Urinary bladder (tissue), 3 donors: ENCODE measurements at regions not wholly inside any gene's neighbourhood (a gene's known extent, or its start where the extent isn't known, plus 50 kb on each side); places are given as distances from the start of the nearest gene placed in this dataset.

ENCODE experiments used
- DNase-seq: peaks from one replicate; pipeline ENCODE4 v3.0.0-alpha.2; 2015; ENCODE audit errors: extremely low spot score
- H3K27ac ChIP-seq: one replicate; pipeline ENCODE4 v1.5.1; 2013; ENCODE audit warnings: low read depth, mild to moderate bottlenecking, moderate library complexity
- H3K36me3 ChIP-seq: one replicate; pipeline ENCODE4 v1.6.1; 2013; ENCODE audit warnings: mild to moderate bottlenecking, moderate library complexity; ENCODE audit not compliant: insufficient read depth
- H3K4me1 ChIP-seq: one replicate; pipeline ENCODE4 v1.6.1; 2013; ENCODE audit warnings: mild to moderate bottlenecking, moderate library complexity; ENCODE audit not compliant: insufficient read depth
- H3K4me3 ChIP-seq: one replicate; pipeline ENCODE4 v1.5.1; 2013; ENCODE audit warnings: low read depth, low read length
- WGBS: extraction: QIAGEN DNeasy Blood & Tissue Kit; methylation state at CpG from one replicate; pipeline ENCODE4 v1.1.7; 2013; 5-methylcytosine and 5-hydroxymethylcytosine counted together
- donor health status: healthy with polysubstance abuse.
- donor health status: healthy.

DNA sequence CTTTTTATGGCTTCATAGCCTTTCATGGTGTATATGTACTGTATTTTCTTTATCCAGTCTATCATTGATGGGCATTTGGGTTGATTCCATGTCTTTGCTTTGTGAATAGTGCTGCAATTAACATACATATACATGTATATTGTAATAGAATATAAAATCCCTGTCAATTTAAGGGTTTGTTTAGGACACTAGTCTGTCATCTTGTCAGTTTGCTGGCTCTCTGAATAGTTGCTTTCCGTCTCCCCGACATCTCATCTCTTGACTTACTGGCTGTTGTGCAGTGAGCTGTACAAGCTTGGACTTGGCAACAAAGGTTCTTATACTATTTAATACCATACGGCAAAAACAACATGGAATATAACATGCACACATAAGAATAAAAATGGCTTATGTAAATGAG is 1487.5 kb downstream of the LRRC4C start:
- Histone ChIP-seq H3K27ac (no peak overlapping the region), H3K4me3 (no peak overlapping the region), H3K36me3 (no peaks in the 10 kb centered on the region), H3K4me1 (no peaks in the 10 kb centered on the region)
- no peak for DNase-seq
- 71% methylated on average over 3 of the region's 3 CpGs for WGBS

DNA sequence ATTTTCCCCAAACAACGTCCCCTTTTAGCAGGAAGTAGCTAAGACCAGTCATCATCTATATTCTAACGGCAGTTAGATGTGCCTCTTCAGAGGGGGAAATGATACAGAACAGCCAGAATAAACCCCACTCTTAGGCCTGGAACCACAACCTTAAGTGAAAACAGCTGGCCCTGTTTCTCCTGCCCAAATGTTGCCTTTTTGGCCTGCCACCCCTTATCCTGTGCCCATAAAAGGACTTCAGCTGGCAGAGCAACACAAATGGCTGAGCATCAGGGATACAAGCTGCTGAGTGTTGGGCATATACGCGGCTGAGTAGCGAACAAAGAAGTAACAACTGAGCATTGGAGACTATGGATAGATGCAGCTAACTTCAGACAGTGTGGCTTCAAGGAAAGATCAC is 1491.4 kb downstream of the LRRC4C start:
- 68% methylated on average over 5 of the region's 5 CpGs for WGBS
- H3K36me3 ChIP-seq: no peaks in the 10 kb centered on the region
- no peaks in the 10 kb centered on the region for H3K4me1 ChIP-seq
- DNase-seq: no peak
- H3K27ac ChIP-seq: no peak overlapping the region
- H3K4me3 ChIP-seq: no peak overlapping the region

DNA sequence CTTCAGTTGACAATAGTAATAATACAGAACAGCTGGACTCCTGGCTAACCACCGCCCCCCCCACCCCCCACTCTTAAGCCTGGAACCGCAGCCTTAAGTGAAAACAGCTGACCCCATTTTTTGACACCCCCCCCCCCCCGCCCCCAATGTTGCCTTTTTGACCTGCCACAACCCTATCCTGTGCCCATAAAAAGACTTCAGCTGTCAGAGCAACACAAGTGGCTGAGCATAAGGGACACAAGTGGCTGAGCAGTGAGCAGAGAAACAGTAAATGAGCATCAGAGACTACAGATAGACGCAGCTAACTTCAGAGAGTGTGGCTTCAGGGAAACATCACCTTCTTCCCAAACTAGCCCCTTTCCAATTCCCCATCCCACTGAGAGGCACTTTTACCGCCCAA is 1493.8 kb downstream of the LRRC4C start:
- 57% methylated on average over 5 of the region's 5 CpGs for WGBS
- DNase-seq: no peak
- H3K36me3 ChIP-seq: no peaks in the 10 kb centered on the region
- H3K4me1 ChIP-seq: no peaks in the 10 kb centered on the region
- H3K27ac ChIP-seq: no peak overlapping the region
- H3K4me3 ChIP-seq: no peak overlapping the region

DNA sequence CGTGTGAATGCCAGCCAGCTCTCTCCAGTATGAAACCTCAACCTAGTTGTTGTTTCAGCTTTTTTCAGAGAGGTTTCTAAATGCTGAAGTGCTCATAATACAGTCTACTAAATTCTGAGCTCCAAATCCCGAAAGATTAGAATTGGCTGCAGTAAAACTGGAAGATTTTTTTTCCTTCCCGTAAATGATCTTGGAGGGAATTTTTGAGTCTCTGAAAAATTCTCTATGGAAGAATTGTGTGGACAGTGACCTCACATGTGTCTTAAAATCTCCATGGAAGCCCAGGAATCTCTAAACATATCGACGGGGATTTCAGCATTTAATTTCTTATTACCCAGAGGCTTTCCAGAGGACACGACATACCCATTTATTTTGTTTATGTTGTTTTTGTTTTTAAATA is 1499.2 kb downstream of the LRRC4C start:
- DNase-seq: no peak
- no peaks in the 10 kb centered on the region for H3K4me1 ChIP-seq
- no peak overlapping the region for H3K27ac ChIP-seq
- no peaks in the 10 kb centered on the region for H3K36me3 ChIP-seq
- WGBS: 37% methylated on average over 6 of the region's 6 CpGs
- H3K4me3 ChIP-seq: no peak overlapping the region

DNA sequence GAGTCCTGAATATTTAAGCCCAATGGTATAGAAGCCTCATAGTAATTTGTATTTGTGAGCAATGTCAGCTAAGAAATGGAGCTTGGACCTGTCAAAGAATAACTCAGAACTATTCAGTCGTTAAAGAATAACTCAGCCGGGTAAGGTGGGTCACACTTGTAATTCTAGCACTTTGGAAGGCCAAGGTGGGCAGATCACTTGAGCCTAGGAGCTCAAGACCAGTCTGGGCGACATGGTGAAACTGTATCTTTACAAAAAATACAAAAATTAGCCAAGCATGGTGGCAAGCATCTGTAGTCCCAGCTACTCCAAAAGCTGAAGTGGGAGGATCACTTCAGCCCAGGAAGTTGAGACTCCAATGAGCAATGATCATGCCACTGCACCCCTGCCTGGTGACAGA is 1526.5 kb downstream of the LRRC4C start:
- Histone ChIP-seq H3K4me1 (no peaks in the 10 kb centered on the region), H3K4me3 (no peak overlapping the region), H3K36me3 (no peaks in the 10 kb centered on the region), H3K27ac (no peak overlapping the region)
- DNase-seq: no peak
- 89% methylated on average over 3 of the region's 3 CpGs for WGBS

DNA sequence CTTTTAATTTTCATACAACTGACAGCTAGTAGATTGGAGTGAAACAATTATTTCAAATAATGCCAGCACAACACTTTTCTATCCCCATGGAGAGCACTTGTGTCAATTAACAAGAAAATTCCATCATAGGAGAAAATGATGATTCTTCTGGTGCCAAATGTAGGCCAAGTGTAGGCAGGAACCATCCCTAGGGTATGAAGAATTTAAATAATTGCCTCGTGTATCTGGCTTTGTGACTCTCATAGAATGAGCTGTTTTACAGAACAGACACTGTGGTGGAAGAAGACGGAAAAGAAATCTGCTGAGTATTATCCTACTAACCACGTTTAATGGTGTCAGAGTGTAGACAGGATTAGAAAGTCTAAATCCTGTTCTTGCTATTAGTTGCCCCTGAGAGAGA is 1542.2 kb downstream of the LRRC4C start:
- no peak overlapping the region for H3K27ac ChIP-seq
- DNase-seq: no peak
- 69% methylated on average over 3 of the region's 3 CpGs for WGBS

DNA sequence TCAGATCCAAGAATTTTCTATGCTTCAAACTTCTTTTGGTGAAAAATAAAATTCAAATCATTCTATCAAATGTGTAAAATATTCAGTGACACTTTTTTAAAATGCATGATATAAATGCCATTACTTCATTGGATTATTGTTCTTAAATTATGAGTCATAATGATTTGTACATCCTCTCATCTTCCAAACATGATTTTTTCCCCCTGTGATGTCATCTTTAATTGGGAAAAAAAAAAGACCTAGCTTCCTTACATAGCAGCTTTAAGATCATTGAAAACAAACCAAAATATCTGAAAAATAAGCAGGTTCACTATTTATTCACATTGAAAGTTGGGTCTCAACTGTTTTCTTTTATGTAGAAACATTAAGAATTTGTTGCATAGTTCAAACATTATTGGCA is 1549.4 kb downstream of the LRRC4C start:
- DNase-seq: no peak

More for the DNA sequence above, 1542.2 kb downstream of the LRRC4C start:
- Histone ChIP-seq H3K36me3 (no peaks in the 10 kb centered on the region), H3K4me1 (no peaks in the 10 kb centered on the region), H3K4me3 (no peak overlapping the region)

DNA sequence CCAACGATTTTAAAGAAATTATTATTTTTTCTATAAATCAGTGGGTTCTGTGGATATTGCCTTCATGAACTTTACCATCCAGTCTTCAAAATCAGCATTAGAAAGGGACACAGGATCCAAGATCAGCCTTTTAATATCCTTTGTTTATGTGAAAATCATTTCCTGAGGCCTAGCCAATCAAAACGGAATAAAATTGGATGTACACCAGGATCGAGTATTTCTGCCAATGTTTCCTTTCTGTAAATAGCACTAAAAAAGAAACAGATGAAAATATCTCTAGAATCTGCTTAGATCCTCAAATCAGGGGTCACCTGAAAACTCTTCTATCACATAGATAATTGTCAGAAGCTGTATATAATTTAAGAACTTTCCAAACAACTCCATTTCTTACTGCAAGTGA is 1598.5 kb downstream of the LRRC4C start:
- H3K27ac ChIP-seq: no peak overlapping the region
- WGBS: 33% methylated on average over 3 of the region's 3 CpGs
- H3K4me1 ChIP-seq: no peaks in the 10 kb centered on the region
- H3K4me3 ChIP-seq: no peak overlapping the region
- H3K36me3 ChIP-seq: no peaks in the 10 kb centered on the region
- no peak for DNase-seq

More for the DNA sequence above, 1549.4 kb downstream of the LRRC4C start:
- no peak overlapping the region for H3K27ac ChIP-seq
- H3K4me1 ChIP-seq: no peaks in the 10 kb centered on the region
- H3K36me3 ChIP-seq: no peaks in the 10 kb centered on the region
- no peak overlapping the region for H3K4me3 ChIP-seq

DNA sequence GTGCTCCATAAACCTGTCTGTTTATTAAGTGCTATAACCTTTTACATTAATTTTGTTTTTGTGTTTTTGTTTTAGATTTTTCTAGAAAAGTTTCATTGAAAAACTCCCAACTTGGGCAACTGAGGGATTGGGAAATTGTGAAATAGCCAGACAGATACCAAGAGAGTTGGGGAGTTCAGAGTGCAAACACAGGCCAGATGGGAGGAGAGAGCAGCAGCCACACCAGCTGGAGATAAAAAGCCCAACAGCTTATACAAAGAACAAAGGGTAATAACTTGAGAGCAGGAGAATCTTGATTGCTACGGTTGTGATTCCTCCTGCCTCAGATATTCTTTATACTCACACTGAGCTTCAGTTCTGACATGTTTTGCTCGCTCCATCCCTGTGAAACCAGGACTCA is 1642.2 kb downstream of the LRRC4C start:
- 20% methylated on average over 2 of the region's 2 CpGs for WGBS
- H3K4me1 ChIP-seq: no peaks in the 10 kb centered on the region
- no peak overlapping the region for H3K27ac ChIP-seq
- H3K4me3 ChIP-seq: no peak overlapping the region
- DNase-seq: no peak
- no peaks in the 10 kb centered on the region for H3K36me3 ChIP-seq

DNA sequence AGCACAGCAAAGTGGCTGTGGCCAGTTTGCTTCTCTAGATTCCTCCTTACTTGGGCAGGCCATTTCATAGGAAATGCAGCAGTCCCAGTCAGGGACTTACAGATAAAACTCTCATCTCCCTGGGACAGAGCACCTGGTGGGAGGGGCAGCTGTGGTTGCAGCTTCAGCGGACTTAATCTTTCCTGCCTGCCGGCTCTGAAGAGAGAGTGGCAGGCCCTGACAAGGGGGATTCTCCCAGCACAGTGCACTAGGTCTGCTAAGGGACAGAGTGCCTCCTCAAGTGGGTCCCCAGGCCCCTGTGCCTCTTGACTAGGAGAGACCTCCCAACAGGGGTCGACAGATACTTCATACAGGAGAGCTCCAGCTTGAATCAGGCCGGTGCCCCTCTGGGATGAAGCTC is 1649.1 kb downstream of the LRRC4C start:
- Histone ChIP-seq H3K4me3 (no peak overlapping the region), H3K27ac (no peak overlapping the region), H3K36me3 (no peaks in the 10 kb centered on the region), H3K4me1 (no peaks in the 10 kb centered on the region)
- WGBS: 61% methylated on average over 4 of the region's 4 CpGs
- no peak for DNase-seq

DNA sequence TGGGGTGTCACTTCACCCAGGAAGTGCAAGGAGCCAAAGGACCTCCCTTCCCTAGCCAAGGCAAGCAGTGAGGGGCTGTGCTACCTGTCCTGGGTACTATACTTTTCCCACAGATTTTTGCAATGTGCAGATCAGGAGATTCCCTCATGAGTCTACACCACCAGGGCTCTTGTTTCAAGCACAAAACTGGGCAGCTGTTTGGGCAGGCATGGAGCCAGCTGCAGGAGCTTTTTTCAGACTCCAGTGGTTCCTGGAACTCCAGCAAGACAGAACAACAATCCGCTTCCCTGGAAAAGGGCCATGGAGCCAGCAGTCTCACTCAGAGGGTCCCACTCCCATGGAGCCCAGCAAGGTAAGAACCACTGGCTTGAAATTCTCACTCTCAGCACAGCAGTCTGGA is 1649.6 kb downstream of the LRRC4C start:
- no peak overlapping the region for H3K4me3 ChIP-seq
- no peak for DNase-seq
- H3K36me3 ChIP-seq: no peaks in the 10 kb centered on the region
- H3K4me1 ChIP-seq: no peaks in the 10 kb centered on the region
- 76% methylated on average over 1 of the region's 1 CpG for WGBS
- no peak overlapping the region for H3K27ac ChIP-seq

DNA sequence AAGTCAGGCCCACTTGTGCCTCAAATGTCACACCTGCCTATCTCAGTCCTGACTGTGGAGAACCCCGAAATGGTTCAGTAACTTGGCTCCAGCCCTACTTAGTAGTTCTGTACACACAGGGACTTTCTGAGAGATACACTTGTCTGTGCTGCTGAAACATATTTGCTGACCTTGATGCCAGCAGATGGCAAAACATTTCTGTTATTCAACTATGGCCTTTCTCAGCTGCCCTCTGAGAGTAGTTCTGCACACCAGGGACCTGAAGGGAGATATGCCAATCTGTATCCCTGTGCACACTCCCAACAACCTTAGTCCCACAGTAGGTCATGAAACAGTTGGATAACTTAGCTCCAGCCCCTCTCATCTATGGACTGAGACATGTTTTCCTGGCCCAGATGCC is 1651.5 kb downstream of the LRRC4C start:
- no peak overlapping the region for H3K27ac ChIP-seq
- no peak for DNase-seq
- H3K36me3 ChIP-seq: no peaks in the 10 kb centered on the region
- H3K4me3 ChIP-seq: no peak overlapping the region
- no peaks in the 10 kb centered on the region for H3K4me1 ChIP-seq
- 65% methylated on average over 1 of the region's 1 CpG for WGBS

DNA sequence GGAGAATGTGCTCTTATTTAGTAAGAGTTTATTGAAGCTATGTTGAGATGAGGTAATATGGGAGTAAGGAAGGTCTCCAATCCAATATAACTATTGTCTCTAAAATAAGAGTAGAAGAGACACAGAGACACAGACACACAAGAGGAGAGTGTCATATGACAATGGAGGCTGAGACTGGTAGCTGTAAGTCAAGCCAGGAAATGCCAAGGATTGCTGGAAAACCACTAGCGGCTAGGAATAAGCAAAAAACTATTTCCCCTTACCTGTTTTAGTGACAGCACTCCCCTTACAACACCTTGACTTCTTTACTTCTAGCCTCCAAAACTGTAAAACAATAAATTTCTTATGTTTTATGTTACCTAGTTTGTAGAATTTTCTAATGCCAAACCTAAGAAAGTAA is 1652.8 kb downstream of the LRRC4C start:
- no peak overlapping the region for H3K4me3 ChIP-seq
- no peaks in the 10 kb centered on the region for H3K4me1 ChIP-seq
- H3K36me3 ChIP-seq: no peaks in the 10 kb centered on the region
- H3K27ac ChIP-seq: no peak overlapping the region
- WGBS: 74% methylated on average over 1 of the region's 1 CpG
- DNase-seq: no peak

DNA sequence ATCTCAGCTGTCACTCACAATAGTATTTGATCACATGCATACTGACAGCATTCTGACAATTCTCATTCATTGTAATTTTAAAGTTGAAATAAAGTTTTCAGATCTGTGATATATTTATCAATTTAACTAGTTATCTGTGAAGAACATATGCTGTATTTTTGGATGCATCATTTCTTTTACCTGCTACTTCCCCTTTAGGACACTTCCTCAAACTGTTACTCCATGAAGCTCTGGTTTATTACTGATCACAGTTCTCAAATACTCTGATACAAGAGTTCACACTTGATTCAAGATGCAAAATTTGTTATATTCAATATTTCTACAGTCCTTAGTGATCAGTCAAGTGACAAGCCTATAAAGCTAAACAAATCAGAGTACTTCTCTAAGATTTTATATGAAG is 1655.2 kb downstream of the LRRC4C start:
- H3K4me1 ChIP-seq: no peaks in the 10 kb centered on the region
- DNase-seq: no peak
- no peak overlapping the region for H3K27ac ChIP-seq
- no peaks in the 10 kb centered on the region for H3K36me3 ChIP-seq
- H3K4me3 ChIP-seq: no peak overlapping the region

DNA sequence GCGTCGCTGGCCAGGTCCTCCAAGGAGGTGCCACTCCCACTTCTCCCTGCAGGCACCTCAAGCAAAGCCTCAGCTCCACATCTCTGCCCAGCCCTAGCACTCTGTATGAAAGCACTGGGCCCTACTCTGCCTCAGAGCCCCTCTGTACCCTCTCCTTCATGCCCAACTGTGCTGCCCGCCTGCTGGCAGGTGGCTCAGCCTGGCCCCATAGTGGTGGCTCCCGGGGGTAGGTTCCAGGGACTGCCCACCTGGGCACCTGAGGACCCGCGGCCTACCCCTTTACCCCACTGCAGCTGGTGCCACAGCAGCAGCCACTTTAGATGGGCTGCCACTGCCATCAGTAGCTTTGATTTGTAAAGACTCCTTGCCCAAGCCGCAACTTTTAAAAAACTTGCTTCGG is 1672.8 kb downstream of the LRRC4C start:
- no peak overlapping the region for H3K27ac ChIP-seq
- no peak for DNase-seq
- 97% methylated on average over 8 of the region's 8 CpGs for WGBS
- H3K36me3 ChIP-seq: no peaks in the 10 kb centered on the region
- H3K4me1 ChIP-seq: no peaks in the 10 kb centered on the region
- no peak overlapping the region for H3K4me3 ChIP-seq
